Fibroblast of skin of right quadriceps (primary cell): ENCODE measurements at regions not wholly inside any gene's neighbourhood (a gene's known extent, or its start where the extent isn't known, plus 50 kb on each side); places are given as distances from the start of the nearest gene placed in this dataset.
A peak's percentile ranks its signal among the peaks of the same experiment; 100 is the strongest.

ENCODE experiments used
- DNase-seq: peaks from one replicate; pipeline ENCODE4 v3.0.0-alpha.2; 2013

- no peak for DNase-seq
Observed at GRCh38 chr3:78004571-78004970, 964.7 kb downstream of the ROBO2 start.

GRCh38 chr3:78013653-78014052 is 973.8 kb downstream of the ROBO2 start:
- DNase-seq, result no peak

GRCh38 chr3:78015856-78016255 is 976.0 kb downstream of the ROBO2 start:
- no peak for DNase-seq

- DNase-seq, result no peak
Observed at GRCh38 chr3:78021710-78022109, 981.8 kb downstream of the ROBO2 start.

GRCh38 chr3:78022232-78022631 is 982.3 kb downstream of the ROBO2 start:
- DNase-seq, result no peak

- no peak for DNase-seq
Observed at GRCh38 chr3:78023257-78023656, 983.4 kb downstream of the ROBO2 start.

GRCh38 chr3:78025916-78026315 is 986.0 kb downstream of the ROBO2 start:
- DNase-seq, result no peak

- DNase-seq, result peak; percentile 12
Observed at GRCh38 chr3:78026318-78026828, 986.5 kb downstream of the ROBO2 start.

- DNase-seq, result no peak
Observed at GRCh38 chr3:78029775-78030174, 989.9 kb downstream of the ROBO2 start.

- DNase-seq, result no peak
Observed at GRCh38 chr3:78035131-78035641, 995.3 kb downstream of the ROBO2 start.

GRCh38 chr3:78041486-78041885 is 1001.6 kb downstream of the ROBO2 start:
- DNase-seq, result peak; percentile 72

GRCh38 chr3:78046566-78046965 is 1006.7 kb downstream of the ROBO2 start:
- no peak for DNase-seq

GRCh38 chr3:78048698-78049097 is 1008.8 kb downstream of the ROBO2 start:
- no peak for DNase-seq

- DNase-seq, result no peak
Observed at GRCh38 chr3:78049521-78049920, 1009.6 kb downstream of the ROBO2 start.

- DNase-seq, result peak; percentile 66
Observed at GRCh38 chr3:78050276-78051065, 1010.6 kb downstream of the ROBO2 start.

GRCh38 chr3:78052746-78053145 is 1012.8 kb downstream of the ROBO2 start:
- no peak for DNase-seq

GRCh38 chr3:78066287-78066686 is 1026.4 kb downstream of the ROBO2 start:
- no peak for DNase-seq

GRCh38 chr3:78070188-78070587 is 1030.3 kb downstream of the ROBO2 start:
- no peak for DNase-seq

- no peak for DNase-seq
Observed at GRCh38 chr3:78076379-78076778, 1036.5 kb downstream of the ROBO2 start.

- DNase-seq, result no peak
Observed at GRCh38 chr3:78077178-78077577, 1037.3 kb downstream of the ROBO2 start.

GRCh38 chr3:78077842-78078241 is 1037.9 kb downstream of the ROBO2 start:
- DNase-seq, result no peak

GRCh38 chr3:78079514-78079913 is 1039.6 kb downstream of the ROBO2 start:
- DNase-seq, result no peak

GRCh38 chr3:78086150-78086549 is 1046.3 kb downstream of the ROBO2 start:
- DNase-seq, result peak; percentile 43

GRCh38 chr3:78087134-78087533 is 1047.2 kb downstream of the ROBO2 start:
- no peak for DNase-seq

GRCh38 chr3:78088006-78088405 is 1048.1 kb downstream of the ROBO2 start:
- DNase-seq, result no peak
